H9 (cell line): ENCODE measurements at regions not wholly inside any gene's neighbourhood (a gene's known extent, or its start where the extent isn't known, plus 50 kb on each side); places are given as distances from the start of the nearest gene placed in this dataset.

Source experiments
- DNase-seq: peaks from one replicate; pipeline ENCODE4 v3.0.0-alpha.2; 2017
- H2AFZ ChIP-seq: one replicate; pipeline ENCODE4 v1.6.1; 2013; ENCODE audit warnings: mild to moderate bottlenecking, low read length, control low read depth, moderate library complexity
- H2AK5ac ChIP-seq: 2 replicates; pipeline ENCODE4 v1.6.1; 2013; ENCODE audit warnings: low read length, control low read depth, mixed read lengths; ENCODE audit not compliant: insufficient read length
- H2BK120ac ChIP-seq: one replicate; pipeline ENCODE4 v1.6.1; 2013; ENCODE audit warnings: low read depth, mild to moderate bottlenecking, low read length, control low read depth, inconsistent platforms; ENCODE audit not compliant: poor library complexity, severe bottlenecking
- H2BK12ac ChIP-seq: 2 replicates; pipeline ENCODE4 v1.6.1; 2013; ENCODE audit warnings: low read length, control low read depth, mixed read lengths, low read depth; ENCODE audit not compliant: insufficient read length
- H2BK15ac ChIP-seq: 2 replicates; pipeline ENCODE4 v1.6.1; 2013; ENCODE audit warnings: low read depth, low read length, control low read depth
- H2BK20ac ChIP-seq: one replicate; pipeline ENCODE4 v1.6.1; 2013; ENCODE audit warnings: low read depth, mild to moderate bottlenecking, low read length, control low read depth, inconsistent platforms; ENCODE audit not compliant: poor library complexity, severe bottlenecking
- H2BK5ac ChIP-seq: 2 replicates; pipeline ENCODE4 v1.6.1; 2013; ENCODE audit warnings: low read length, control low read depth, mixed read lengths; ENCODE audit not compliant: insufficient read length
- H3K14ac ChIP-seq: 2 replicates; pipeline ENCODE4 v1.6.1; 2013; ENCODE audit warnings: low read length, control low read depth; ENCODE audit not compliant: insufficient read depth
- H3K18ac ChIP-seq: 2 replicates; pipeline ENCODE4 v1.6.1; 2013; ENCODE audit warnings: low read depth, mild to moderate bottlenecking, mixed read lengths, low read length, control low read depth; ENCODE audit not compliant: insufficient read length
- H3K23ac ChIP-seq: 2 replicates; pipeline ENCODE4 v1.6.1; 2013; ENCODE audit warnings: low read length, control low read depth, mixed read lengths, low read depth; ENCODE audit not compliant: insufficient read length
- H3K23me2 ChIP-seq: 2 replicates; pipeline ENCODE4 v1.6.1; 2013; ENCODE audit warnings: low read depth, mild to moderate bottlenecking, mixed read lengths, low read length, control low read depth; ENCODE audit not compliant: insufficient read length, poor library complexity, severe bottlenecking
- H3K27ac ChIP-seq: 2 replicates; pipeline ENCODE4 v1.5.1; 2013; ENCODE audit warnings: low read length, control low read depth, mixed read lengths, low read depth; ENCODE audit not compliant: insufficient read length
- H3K27me3 ChIP-seq: 2 replicates; pipeline ENCODE4 v1.6.1; 2013; ENCODE audit warnings: low read length, control low read depth, inconsistent platforms; ENCODE audit not compliant: insufficient read depth
- H3K4ac ChIP-seq: 2 replicates; pipeline ENCODE4 v1.6.1; 2013; ENCODE audit warnings: low read depth, mild to moderate bottlenecking, control low read depth, inconsistent platforms, low read length, moderate library complexity
- H3K4me1 ChIP-seq: 2 replicates; pipeline ENCODE4 v1.6.1; 2013; ENCODE audit warnings: low read length, control low read depth, inconsistent platforms; ENCODE audit not compliant: insufficient read depth
- H3K4me2 ChIP-seq: 2 replicates; pipeline ENCODE4 v1.6.1; 2013; ENCODE audit warnings: low read length, control low read depth, mixed read lengths; ENCODE audit not compliant: insufficient read length, insufficient read depth
- H3K56ac ChIP-seq: 2 replicates; pipeline ENCODE4 v1.6.1; 2013; ENCODE audit warnings: low read depth, mild to moderate bottlenecking, mixed read lengths, low read length, control low read depth; ENCODE audit not compliant: insufficient read length
- H3K79me1 ChIP-seq: 2 replicates; pipeline ENCODE4 v1.6.1; 2013; ENCODE audit warnings: low read depth, mild to moderate bottlenecking, moderate library complexity, low read length, control low read depth, inconsistent platforms; ENCODE audit not compliant: insufficient read depth, poor library complexity, severe bottlenecking
- H3K79me2 ChIP-seq: 2 replicates; pipeline ENCODE4 v1.6.1; 2013; ENCODE audit warnings: low read length, control low read depth, inconsistent platforms; ENCODE audit not compliant: insufficient read depth
- H3K9ac ChIP-seq: 2 replicates; pipeline ENCODE4 v1.6.1; 2013; ENCODE audit warnings: low read length, control low read depth, mixed read lengths; ENCODE audit not compliant: insufficient read length; ENCODE audit errors: extremely low read depth
- H3K9me3 ChIP-seq: one replicate; pipeline ENCODE4 v1.6.1; 2013; ENCODE audit warnings: low read depth, low read length, inconsistent platforms; ENCODE audit not compliant: control insufficient read depth
- H3T11ph ChIP-seq: one replicate; pipeline ENCODE4 v1.6.1; 2013; ENCODE audit warnings: mild to moderate bottlenecking, low read length, control low read depth, inconsistent platforms
- H4K20me1 ChIP-seq: one replicate; pipeline ENCODE4 v1.6.1; 2013; ENCODE audit not compliant: control insufficient read depth, insufficient read length, insufficient read depth
- H4K5ac ChIP-seq: 2 replicates; pipeline ENCODE4 v1.6.1; 2013; ENCODE audit warnings: low read depth, mild to moderate bottlenecking, mixed read lengths, low read length, control low read depth; ENCODE audit not compliant: insufficient read length
- H4K8ac ChIP-seq: replicated peaks from 2 replicates; pipeline ENCODE4 v1.6.1; 2013; ENCODE audit warnings: low read length, control low read depth, mixed read lengths, low read depth; ENCODE audit not compliant: insufficient read length
- H4K91ac ChIP-seq: 2 replicates; pipeline ENCODE4 v1.6.1; 2013; ENCODE audit warnings: low read depth, mild to moderate bottlenecking, moderate library complexity, mixed read lengths, low read length, control low read depth; ENCODE audit not compliant: insufficient read length
- H3K27ac Mint-ChIP-seq, 3 experiments: 2 replicates in 2 of 3; 3 replicates in 1 of 3; pipeline ENCODE4 v1.8.0; 2020 to 2021; ENCODE audit warnings: mixed read lengths in 3 of 3, mild to moderate bottlenecking in 1 of 3, moderate library complexity in 1 of 3
- H3K27me3 Mint-ChIP-seq: 2 replicates; pipeline ENCODE4 v1.8.0; 2021; ENCODE audit warnings: low read depth, mild to moderate bottlenecking, moderate library complexity, mixed read lengths
- H3K36me3 Mint-ChIP-seq, 3 experiments: 2 replicates in 2 of 3; 3 replicates in 1 of 3; pipeline ENCODE4 v1.8.0; 2020 to 2021; ENCODE audit warnings: low read depth in 3 of 3, mixed read lengths in 3 of 3; ENCODE audit not compliant: insufficient read depth in 1 of 3
- H3K4me1 Mint-ChIP-seq, 2 experiments: 2 replicates each; pipeline ENCODE4 v1.8.0; 2020; ENCODE audit warnings: mixed read lengths in 2 of 2
- H3K4me3 Mint-ChIP-seq, 2 experiments: 2 replicates in 1 of 2; 3 replicates in 1 of 2; pipeline ENCODE4 v1.8.0; 2020 to 2021; ENCODE audit warnings: mild to moderate bottlenecking in 2 of 2, mixed read lengths in 2 of 2, moderate library complexity in 1 of 2
- H3K9me3 Mint-ChIP-seq, 2 experiments: 2 replicates in 1 of 2; 3 replicates in 1 of 2; pipeline ENCODE4 v1.8.0; 2020; ENCODE audit warnings: mild to moderate bottlenecking in 2 of 2, mixed read lengths in 2 of 2, moderate library complexity in 1 of 2
- WGBS: extraction: QIAGEN DNeasy Blood & Tissue Kit; methylation state at CpG from one replicate; pipeline ENCODE4 v1.1.7; 2013; ENCODE audit warnings: missing lambda C conversion rate, low lambda C conversion rate, mixed read lengths; ENCODE audit not compliant: insufficient read length; ENCODE audit errors: extremely low coverage; 5-methylcytosine and 5-hydroxymethylcytosine counted together
- TF ChIP-seq, protein P1 (sequence below): fragments of 200-600 bp; sonication (generic); conservative IDR thresholded peaks from 3 replicates; pipeline ENCODE4 v1.8.0; 2021; ENCODE audit warnings: antibody characterized with exemption, mild to moderate bottlenecking

DNA sequence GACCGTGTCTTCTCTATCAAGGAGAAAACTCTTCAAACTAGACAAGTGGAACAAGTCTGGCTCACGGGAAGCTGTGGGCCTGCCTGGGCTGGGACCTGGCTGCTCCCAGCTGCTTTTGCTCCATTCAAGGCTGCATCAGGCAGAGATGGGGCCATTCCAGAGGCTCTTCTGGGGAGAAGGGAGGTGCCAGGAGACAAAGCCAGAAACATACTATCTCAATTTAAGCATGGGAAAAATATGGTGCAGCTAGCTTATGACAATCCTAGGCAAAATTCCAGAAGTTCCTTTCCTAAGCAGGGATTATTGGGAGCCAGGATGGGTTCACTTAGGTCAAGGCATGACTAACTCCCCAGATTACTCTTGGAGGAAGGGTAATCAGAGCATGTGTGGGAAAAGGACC is 90.8 kb upstream of the SLC2A1 start:
- no peak overlapping the region for H4K91ac ChIP-seq
- no peak overlapping the region for H3T11ph ChIP-seq
- H3K27ac ChIP-seq: no peak overlapping the region
- H4K20me1 ChIP-seq: no peaks in the 10 kb centered on the region
- Mint-ChIP-seq H3K36me3 (no peaks in the 10 kb centered on the region), H3K27ac (no peak overlapping the region; a peak in 1 of 7 replicates), H3K4me3 (no peak overlapping the region), H3K9me3 (no peaks in the 10 kb centered on the region; a peak in 2 of 5 replicates), H3K27me3 (peaks cover 5% of the 10 kb centered on the region), H3K4me1 (peaks cover 12 to 13% of the 10 kb centered on the region in 2 experiments; a peak in 2 of 4 replicates)
- H2BK15ac ChIP-seq: no peak overlapping the region
- no peak overlapping the region for H2BK120ac ChIP-seq
- DNase-seq: no peak
- no peak overlapping the region for H2AK5ac ChIP-seq
- H3K79me2 ChIP-seq: no peaks in the 10 kb centered on the region
- H3K23me2 ChIP-seq: no peaks in the 10 kb centered on the region
- H3K4me1 ChIP-seq: no peaks in the 10 kb centered on the region
- no peak overlapping the region for H3K9ac ChIP-seq
- H2BK12ac ChIP-seq: no peak overlapping the region
- H3K79me1 ChIP-seq: no peaks in the 10 kb centered on the region
- WGBS: no CpG with 5 or more reads among the region's 2 CpGs
- no peak overlapping the region for H2AFZ ChIP-seq
- H3K4ac ChIP-seq: no peak overlapping the region
- H3K14ac ChIP-seq: no peak overlapping the region
- H3K9me3 ChIP-seq: no peaks in the 10 kb centered on the region
- H3K56ac ChIP-seq: no peak overlapping the region
- no peak overlapping the region for H2BK5ac ChIP-seq
- H3K23ac ChIP-seq: no peak overlapping the region
- no peak overlapping the region for H2BK20ac ChIP-seq
- TF ChIP-seq, protein P1, sequence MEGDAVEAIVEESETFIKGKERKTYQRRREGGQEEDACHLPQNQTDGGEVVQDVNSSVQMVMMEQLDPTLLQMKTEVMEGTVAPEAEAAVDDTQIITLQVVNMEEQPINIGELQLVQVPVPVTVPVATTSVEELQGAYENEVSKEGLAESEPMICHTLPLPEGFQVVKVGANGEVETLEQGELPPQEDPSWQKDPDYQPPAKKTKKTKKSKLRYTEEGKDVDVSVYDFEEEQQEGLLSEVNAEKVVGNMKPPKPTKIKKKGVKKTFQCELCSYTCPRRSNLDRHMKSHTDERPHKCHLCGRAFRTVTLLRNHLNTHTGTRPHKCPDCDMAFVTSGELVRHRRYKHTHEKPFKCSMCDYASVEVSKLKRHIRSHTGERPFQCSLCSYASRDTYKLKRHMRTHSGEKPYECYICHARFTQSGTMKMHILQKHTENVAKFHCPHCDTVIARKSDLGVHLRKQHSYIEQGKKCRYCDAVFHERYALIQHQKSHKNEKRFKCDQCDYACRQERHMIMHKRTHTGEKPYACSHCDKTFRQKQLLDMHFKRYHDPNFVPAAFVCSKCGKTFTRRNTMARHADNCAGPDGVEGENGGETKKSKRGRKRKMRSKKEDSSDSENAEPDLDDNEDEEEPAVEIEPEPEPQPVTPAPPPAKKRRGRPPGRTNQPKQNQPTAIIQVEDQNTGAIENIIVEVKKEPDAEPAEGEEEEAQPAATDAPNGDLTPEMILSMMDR: no peak
- H4K5ac ChIP-seq: no peak overlapping the region
- H3K27me3 ChIP-seq: no peaks in the 10 kb centered on the region
- H3K18ac ChIP-seq: no peak overlapping the region
- no peak overlapping the region for H3K4me2 ChIP-seq
- no peak overlapping the region for H4K8ac ChIP-seq
